Loucy (cell line): ENCODE measurements at regions not wholly inside any gene's neighbourhood (a gene's known extent, or its start where the extent isn't known, plus 50 kb on each side); places are given as distances from the start of the nearest gene placed in this dataset.

Source experiments
- H2AFZ ChIP-seq: fragments of 200-600 bp; sonication (generic); 2 replicates; pipeline ENCODE4 v1.6.0; 2016; ENCODE audit warnings: antibody characterized with exemption, mild to moderate bottlenecking, low read length, moderate library complexity
- H3F3A ChIP-seq: fragments of 200-600 bp; 2 replicates; pipeline ENCODE4 v1.6.0; 2016; ENCODE audit warnings: antibody characterized with exemption, low read depth, mild to moderate bottlenecking
- H3K27me3 ChIP-seq: fragments of 200-600 bp; sonication (generic); 2 replicates; pipeline ENCODE4 v1.6.1; 2014; ENCODE audit warnings: low read length, mild to moderate bottlenecking; ENCODE audit not compliant: insufficient read depth, poor library complexity, severe bottlenecking
- H3K36me3 ChIP-seq: fragments of 200-600 bp; sonication (generic); 2 replicates; pipeline ENCODE4 v1.6.1; 2016; ENCODE audit warnings: low read length; ENCODE audit not compliant: insufficient read depth
- H3K4me1 ChIP-seq: fragments of 200-600 bp; sonication (generic); 2 replicates; pipeline ENCODE4 v1.5.1; 2014; ENCODE audit warnings: low read length, mild to moderate bottlenecking; ENCODE audit not compliant: insufficient read depth, poor library complexity, severe bottlenecking
- H3K4me2 ChIP-seq: fragments of 200-600 bp; sonication (generic); 2 replicates; pipeline ENCODE4 v1.6.0; 2014; ENCODE audit warnings: antibody characterized with exemption, low read length, low read depth, mild to moderate bottlenecking; ENCODE audit not compliant: poor library complexity, severe bottlenecking
- H3K4me3 ChIP-seq: fragments of 200-600 bp; sonication (generic); 2 replicates; pipeline ENCODE4 v1.5.1; 2014; ENCODE audit warnings: low read length, mild to moderate bottlenecking, mixed read lengths; ENCODE audit not compliant: poor library complexity, severe bottlenecking
- H3K79me2 ChIP-seq: fragments of 200-600 bp; sonication (generic); 2 replicates; pipeline ENCODE4 v1.6.1; 2014; ENCODE audit warnings: low read length; ENCODE audit not compliant: insufficient read depth
- H3K9ac ChIP-seq: fragments of 200-600 bp; sonication (generic); 2 replicates; pipeline ENCODE4 v1.6.0; 2014; ENCODE audit warnings: mild to moderate bottlenecking, low read depth, low read length, moderate library complexity; ENCODE audit not compliant: poor library complexity, severe bottlenecking
- H3K9me2 ChIP-seq: fragments of 200-600 bp; sonication (generic); replicated peaks from 2 replicates; pipeline ENCODE4 v1.6.1; 2016; ENCODE audit warnings: low read depth, low read length, mixed read lengths
- H3K9me3 ChIP-seq: fragments of 200-600 bp; sonication (generic); 2 replicates; pipeline ENCODE4 v1.6.1; 2014; ENCODE audit warnings: mild to moderate bottlenecking, antibody characterized with exemption, low read length, low read depth; ENCODE audit not compliant: insufficient read depth
- H4K20me1 ChIP-seq: fragments of 200-600 bp; sonication (generic); 2 replicates; pipeline ENCODE4 v1.6.0; 2014; ENCODE audit warnings: antibody characterized with exemption, low read length, mild to moderate bottlenecking; ENCODE audit not compliant: insufficient read depth, poor library complexity, severe bottlenecking
- EZH2phosphoT487 ChIP-seq: fragments of 200-600 bp; IDR thresholded peaks from 2 replicates; pipeline ENCODE4 v1.6.1; 2018; ENCODE audit warnings: antibody characterized with exemption, mild to moderate bottlenecking, moderate library complexity, borderline replicate concordance
- TF ChIP-seq, protein P1 (sequence below): fragments of 200-600 bp; sonication (generic); conservative IDR thresholded peaks from 2 replicates; pipeline ENCODE4 v1.5.1; 2014; ENCODE audit warnings: mild to moderate bottlenecking, antibody characterized with exemption, low read length

DNA sequence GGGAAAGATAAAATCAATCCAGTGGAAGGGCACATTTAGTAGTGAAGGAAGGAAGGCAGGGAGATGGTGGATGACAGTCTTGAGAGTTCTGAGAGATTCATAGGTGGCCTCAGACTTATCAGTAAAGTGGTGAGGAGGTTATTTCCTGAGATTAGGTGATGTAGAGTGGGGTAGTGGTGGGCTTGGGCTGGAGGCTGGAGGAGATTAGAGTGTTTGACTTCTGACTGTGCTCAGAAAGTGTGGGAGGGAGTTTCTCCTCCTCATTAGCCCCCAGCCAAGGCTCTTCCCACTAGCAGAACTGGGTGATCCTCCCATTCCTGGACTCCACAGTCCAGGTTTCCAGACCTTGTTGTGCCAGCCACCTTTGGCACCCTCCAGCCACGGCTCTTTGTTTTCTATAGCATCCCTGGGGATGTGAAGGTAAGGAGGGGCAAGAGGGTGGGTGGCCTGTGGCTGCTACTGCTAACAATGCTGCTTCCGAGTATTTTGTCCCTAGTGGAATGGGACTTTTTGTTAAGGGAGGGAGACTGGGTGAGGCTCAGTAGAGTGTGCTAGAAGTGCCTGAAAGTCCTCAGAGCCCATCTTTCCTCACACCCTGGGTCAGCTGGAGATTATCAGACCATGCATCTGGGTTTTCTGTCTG lies 94.4 kb downstream of the ADRB2 start:
- no peaks in the 10 kb centered on the region for H3F3A ChIP-seq
- no peaks in the 10 kb centered on the region for H3K79me2 ChIP-seq
- H3K9me2 ChIP-seq = no peaks in the 10 kb centered on the region
- no peaks in the 10 kb centered on the region for H3K9me3 ChIP-seq
- H3K27me3 ChIP-seq = no peaks in the 10 kb centered on the region
- no peaks in the 10 kb centered on the region for H3K36me3 ChIP-seq
- no peaks in the 10 kb centered on the region for H3K4me1 ChIP-seq
- no peaks in the 10 kb centered on the region for H4K20me1 ChIP-seq
- H3K9ac ChIP-seq = no peak overlapping the region
- no peak overlapping the region for H3K4me2 ChIP-seq
- no peak overlapping the region for H3K4me3 ChIP-seq
- no peak overlapping the region for H2AFZ ChIP-seq
- TF ChIP-seq, protein P1, sequence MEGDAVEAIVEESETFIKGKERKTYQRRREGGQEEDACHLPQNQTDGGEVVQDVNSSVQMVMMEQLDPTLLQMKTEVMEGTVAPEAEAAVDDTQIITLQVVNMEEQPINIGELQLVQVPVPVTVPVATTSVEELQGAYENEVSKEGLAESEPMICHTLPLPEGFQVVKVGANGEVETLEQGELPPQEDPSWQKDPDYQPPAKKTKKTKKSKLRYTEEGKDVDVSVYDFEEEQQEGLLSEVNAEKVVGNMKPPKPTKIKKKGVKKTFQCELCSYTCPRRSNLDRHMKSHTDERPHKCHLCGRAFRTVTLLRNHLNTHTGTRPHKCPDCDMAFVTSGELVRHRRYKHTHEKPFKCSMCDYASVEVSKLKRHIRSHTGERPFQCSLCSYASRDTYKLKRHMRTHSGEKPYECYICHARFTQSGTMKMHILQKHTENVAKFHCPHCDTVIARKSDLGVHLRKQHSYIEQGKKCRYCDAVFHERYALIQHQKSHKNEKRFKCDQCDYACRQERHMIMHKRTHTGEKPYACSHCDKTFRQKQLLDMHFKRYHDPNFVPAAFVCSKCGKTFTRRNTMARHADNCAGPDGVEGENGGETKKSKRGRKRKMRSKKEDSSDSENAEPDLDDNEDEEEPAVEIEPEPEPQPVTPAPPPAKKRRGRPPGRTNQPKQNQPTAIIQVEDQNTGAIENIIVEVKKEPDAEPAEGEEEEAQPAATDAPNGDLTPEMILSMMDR = no peak
- TF ChIP-seq EZH2phosphoT487 = no peak

DNA sequence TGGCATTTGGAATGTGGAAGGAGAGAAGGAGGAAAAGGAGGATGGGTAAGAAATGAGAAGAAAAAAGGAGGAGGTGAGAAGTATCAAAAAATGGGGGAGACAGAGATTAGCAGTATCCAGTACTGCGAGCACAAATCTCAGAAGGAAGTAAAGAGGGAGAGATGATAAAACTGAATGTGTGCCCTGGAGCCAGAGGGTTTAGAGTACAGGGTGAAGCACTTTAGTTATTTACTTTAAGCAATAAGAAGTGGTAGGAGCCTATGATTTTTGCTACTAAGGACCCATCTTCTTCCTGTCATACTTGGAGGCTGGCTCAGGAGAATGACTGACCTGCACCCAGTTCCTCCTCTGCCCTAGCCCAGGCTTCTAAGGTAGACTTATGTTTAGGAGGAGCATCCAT lies 94.9 kb downstream of the ADRB2 start:
- H3K9me2 ChIP-seq = no peaks in the 10 kb centered on the region
- H2AFZ ChIP-seq = no peak overlapping the region
- no peaks in the 10 kb centered on the region for H3K79me2 ChIP-seq
- H3K4me1 ChIP-seq = no peaks in the 10 kb centered on the region
- H3K4me3 ChIP-seq = no peak overlapping the region
- H3K36me3 ChIP-seq = no peaks in the 10 kb centered on the region
- no peaks in the 10 kb centered on the region for H3K9me3 ChIP-seq
- no peaks in the 10 kb centered on the region for H3K27me3 ChIP-seq
- no peak overlapping the region for H3K9ac ChIP-seq
- H4K20me1 ChIP-seq = no peaks in the 10 kb centered on the region
- no peaks in the 10 kb centered on the region for H3F3A ChIP-seq
- TF ChIP-seq, protein P1 = no peak
- no peak for TF ChIP-seq EZH2phosphoT487
- no peak overlapping the region for H3K4me2 ChIP-seq

DNA sequence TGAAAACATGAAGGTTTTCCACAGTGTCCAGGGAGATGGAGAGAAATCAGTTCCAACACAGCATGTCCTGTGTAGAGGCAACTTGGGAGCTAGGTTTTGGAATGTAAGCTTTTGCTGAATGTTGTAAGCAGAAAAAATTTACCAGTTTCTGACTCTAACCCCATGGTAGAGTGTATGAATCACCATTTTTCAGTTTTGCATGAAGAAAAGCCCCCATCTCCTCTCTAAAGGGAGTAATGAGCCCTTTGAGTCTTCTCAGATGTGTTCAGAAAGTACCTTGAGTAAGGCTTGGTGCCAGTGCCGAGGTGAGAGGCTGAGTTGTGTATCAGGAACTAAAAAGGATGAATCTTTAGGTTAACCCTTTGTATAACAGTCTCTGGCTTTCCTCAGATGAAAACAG lies 96.2 kb downstream of the ADRB2 start:
- Histone ChIP-seq H4K20me1 (no peaks in the 10 kb centered on the region), H2AFZ (no peak overlapping the region), H3K4me3 (no peak overlapping the region), H3K79me2 (no peaks in the 10 kb centered on the region), H3K9me2 (no peaks in the 10 kb centered on the region), H3K36me3 (no peaks in the 10 kb centered on the region), H3K4me1 (no peaks in the 10 kb centered on the region), H3F3A (no peaks in the 10 kb centered on the region), H3K9me3 (no peaks in the 10 kb centered on the region), H3K4me2 (no peak overlapping the region), H3K27me3 (no peaks in the 10 kb centered on the region), H3K9ac (no peak overlapping the region)
- TF ChIP-seq EZH2phosphoT487 = no peak
- TF ChIP-seq, protein P1 = no peak
